Colonic mucosa (tissue), 4 donors: ENCODE measurements at regions not wholly inside any gene's neighbourhood (a gene's known extent, or its start where the extent isn't known, plus 50 kb on each side); places are given as distances from the start of the nearest gene placed in this dataset.

ENCODE experiments used
- DNase-seq: peaks from one replicate; pipeline ENCODE4 v3.0.0-alpha.2; 2020
- H3K27ac ChIP-seq: fragments of 200-600 bp; one replicate; pipeline ENCODE4 v1.8.0; 2021
- H3K27me3 ChIP-seq: fragments of 200-600 bp; one replicate; pipeline ENCODE4 v1.8.0; 2021
- H3K36me3 ChIP-seq: fragments of 200-600 bp; one replicate; pipeline ENCODE4 v1.8.0; 2021
- H3K4me1 ChIP-seq: fragments of 200-600 bp; one replicate; pipeline ENCODE4 v1.8.0; 2021; ENCODE audit warnings: mild to moderate bottlenecking
- H3K4me3 ChIP-seq: fragments of 200-600 bp; one replicate; pipeline ENCODE4 v1.8.0; 2021
- H3K9ac ChIP-seq, 2 donors: one replicate each; pipeline ENCODE4 v1.7.0; 2013; ENCODE audit warnings: control low read depth in 2 of 2, low read depth in 2 of 2, low read length in 2 of 2
- H3K9me3 ChIP-seq: fragments of 200-600 bp; one replicate; pipeline ENCODE4 v1.8.0; 2021
- intact Hi-C: fragments of 100-400 bp; cut with DNase I; formaldehyde crosslinking; loops from one replicate; pipeline ENCODE4 v1.14.1; 2022
- TF ChIP-seq, protein P1 (sequence below): fragments of 200-600 bp; IDR thresholded peaks from one replicate; pipeline ENCODE4 v1.8.0; 2022; ENCODE audit warnings: antibody characterized with exemption, mild to moderate bottlenecking
- donor health status: healthy.
- donor health status: DM: no; HTN: no; CAD: no.
- donor health status: DM: no; HTN: no; CAD: no.

DNA sequence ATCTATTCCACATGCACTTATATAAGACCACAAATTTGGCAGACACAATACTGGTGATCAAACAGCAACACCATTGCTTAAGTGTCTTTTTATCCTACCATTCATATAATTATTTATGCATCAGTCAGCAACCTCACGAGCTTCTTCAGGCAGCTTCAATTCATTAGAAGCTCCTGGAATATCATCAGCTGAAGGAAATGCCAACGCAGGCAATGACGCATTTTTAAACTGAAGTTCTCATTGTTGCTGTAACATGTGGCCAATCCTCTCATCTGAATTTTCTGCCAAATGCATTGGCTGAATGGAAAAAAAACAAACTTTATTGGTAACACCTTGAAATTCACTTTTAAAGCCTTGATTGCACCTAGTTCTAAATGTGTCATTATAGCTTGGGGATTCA is 376.4 kb upstream of the RGMB start:
- no peaks in the 10 kb centered on the region for H3K4me1 ChIP-seq
- TF ChIP-seq, protein P1, sequence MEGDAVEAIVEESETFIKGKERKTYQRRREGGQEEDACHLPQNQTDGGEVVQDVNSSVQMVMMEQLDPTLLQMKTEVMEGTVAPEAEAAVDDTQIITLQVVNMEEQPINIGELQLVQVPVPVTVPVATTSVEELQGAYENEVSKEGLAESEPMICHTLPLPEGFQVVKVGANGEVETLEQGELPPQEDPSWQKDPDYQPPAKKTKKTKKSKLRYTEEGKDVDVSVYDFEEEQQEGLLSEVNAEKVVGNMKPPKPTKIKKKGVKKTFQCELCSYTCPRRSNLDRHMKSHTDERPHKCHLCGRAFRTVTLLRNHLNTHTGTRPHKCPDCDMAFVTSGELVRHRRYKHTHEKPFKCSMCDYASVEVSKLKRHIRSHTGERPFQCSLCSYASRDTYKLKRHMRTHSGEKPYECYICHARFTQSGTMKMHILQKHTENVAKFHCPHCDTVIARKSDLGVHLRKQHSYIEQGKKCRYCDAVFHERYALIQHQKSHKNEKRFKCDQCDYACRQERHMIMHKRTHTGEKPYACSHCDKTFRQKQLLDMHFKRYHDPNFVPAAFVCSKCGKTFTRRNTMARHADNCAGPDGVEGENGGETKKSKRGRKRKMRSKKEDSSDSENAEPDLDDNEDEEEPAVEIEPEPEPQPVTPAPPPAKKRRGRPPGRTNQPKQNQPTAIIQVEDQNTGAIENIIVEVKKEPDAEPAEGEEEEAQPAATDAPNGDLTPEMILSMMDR = no peak
- no peaks in the 10 kb centered on the region for H3K27me3 ChIP-seq
- H3K36me3 ChIP-seq = no peaks in the 10 kb centered on the region
- H3K27ac ChIP-seq = no peak overlapping the region
- DNase-seq = no peak
- H3K9ac ChIP-seq = no peak overlapping the region
- intact Hi-C loops = no loop called here
- H3K9me3 ChIP-seq = no peaks in the 10 kb centered on the region
- no peak overlapping the region for H3K4me3 ChIP-seq

DNA sequence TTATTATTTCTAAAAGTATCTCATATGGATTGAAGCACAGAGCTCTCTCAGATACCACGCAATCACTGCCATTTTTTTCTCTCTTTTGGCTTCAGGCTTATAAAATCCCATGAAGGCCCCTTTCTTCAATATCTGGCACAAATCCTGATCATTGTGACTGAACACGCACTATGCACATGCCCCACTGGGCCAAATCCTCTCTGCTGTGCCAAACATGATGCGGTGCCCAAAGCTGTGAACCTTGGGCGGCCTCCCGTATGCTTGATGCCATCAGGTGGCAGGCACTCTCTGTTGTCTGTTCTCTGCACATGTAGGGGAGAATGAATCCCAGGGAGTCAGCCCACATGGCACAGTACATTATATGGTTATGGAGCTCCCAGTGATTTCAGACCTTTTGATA is 375.0 kb upstream of the RGMB start:
- no peak for DNase-seq
- Histone ChIP-seq H3K4me3 (no peak overlapping the region), H3K27ac (no peak overlapping the region), H3K4me1 (no peaks in the 10 kb centered on the region), H3K9me3 (no peaks in the 10 kb centered on the region), H3K27me3 (no peaks in the 10 kb centered on the region), H3K9ac (no peak overlapping the region), H3K36me3 (no peaks in the 10 kb centered on the region)
- TF ChIP-seq, protein P1 = no peak
- intact Hi-C loops = no loop called here

DNA sequence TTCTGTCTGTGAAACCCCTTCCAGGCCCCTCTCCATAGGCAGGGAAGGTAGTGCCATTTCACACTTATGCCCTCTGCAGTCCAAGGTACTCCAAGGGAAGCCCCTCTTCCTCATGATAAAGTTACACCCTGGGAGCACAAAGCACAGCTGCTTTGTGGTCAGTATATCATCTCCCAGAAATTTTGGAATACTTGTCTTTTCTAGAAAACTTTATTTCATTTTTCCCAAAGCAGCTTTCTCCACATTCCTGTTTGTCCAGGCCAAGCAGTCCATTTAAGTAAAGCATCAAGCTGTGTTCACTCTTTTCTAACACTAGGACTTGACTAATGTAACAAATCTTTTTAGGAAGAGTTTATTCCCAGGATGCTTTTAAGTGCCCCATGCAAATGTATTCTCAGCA is 371.8 kb upstream of the RGMB start:
- TF ChIP-seq, protein P1 = no peak
- Histone ChIP-seq H3K4me3 (no peak overlapping the region), H3K4me1 (no peaks in the 10 kb centered on the region), H3K9ac (no peak overlapping the region), H3K27ac (no peak overlapping the region), H3K36me3 (no peaks in the 10 kb centered on the region), H3K9me3 (no peaks in the 10 kb centered on the region), H3K27me3 (no peaks in the 10 kb centered on the region)
- no peak for DNase-seq
- intact Hi-C loops = no loop called here

DNA sequence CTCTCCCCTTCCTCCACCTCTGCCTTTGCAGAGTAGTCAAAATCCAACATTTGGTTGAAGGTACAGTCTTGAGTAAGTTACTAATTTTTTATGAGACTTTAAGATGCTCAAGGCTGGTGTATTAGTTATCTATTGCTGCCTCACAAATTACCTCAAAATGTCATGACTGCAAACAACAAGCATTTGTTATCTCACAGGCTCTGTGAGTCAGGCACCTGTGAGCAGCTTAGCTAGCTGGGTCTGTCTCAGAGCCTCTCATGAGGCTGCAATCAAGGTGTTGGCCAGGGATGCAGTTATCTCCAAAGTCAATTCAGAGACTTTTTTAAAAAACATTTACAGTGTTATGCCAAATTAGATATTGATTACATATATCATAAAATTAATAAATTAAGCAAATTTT is 371.3 kb upstream of the RGMB start:
- Histone ChIP-seq H3K27me3 (no peaks in the 10 kb centered on the region), H3K27ac (no peak overlapping the region), H3K36me3 (no peaks in the 10 kb centered on the region), H3K4me1 (no peaks in the 10 kb centered on the region), H3K4me3 (no peak overlapping the region), H3K9ac (no peak overlapping the region), H3K9me3 (no peaks in the 10 kb centered on the region)
- intact Hi-C loops = no loop called here
- TF ChIP-seq, protein P1 = no peak
- DNase-seq = no peak

DNA sequence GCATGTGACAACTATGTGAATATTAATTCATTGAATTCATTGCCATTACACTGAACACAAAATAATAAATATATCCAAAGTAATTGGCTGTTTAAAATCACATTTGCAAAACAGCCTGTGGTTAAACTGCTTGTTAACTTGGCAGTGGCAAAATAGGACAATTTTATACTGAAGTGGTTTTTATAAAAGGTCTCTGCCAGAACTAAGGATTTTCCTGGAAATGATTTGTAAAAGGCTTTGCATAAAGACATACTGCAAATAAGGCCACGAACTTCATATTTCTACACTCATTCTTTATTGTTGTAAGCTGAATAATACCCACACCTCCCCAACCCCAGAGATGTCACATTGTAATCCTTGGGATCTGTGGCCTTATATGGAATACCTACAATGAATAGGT is 370.3 kb upstream of the RGMB start:
- Histone ChIP-seq H3K36me3 (no peaks in the 10 kb centered on the region), H3K27me3 (no peaks in the 10 kb centered on the region), H3K4me1 (no peaks in the 10 kb centered on the region), H3K27ac (no peak overlapping the region), H3K9me3 (no peaks in the 10 kb centered on the region), H3K4me3 (no peak overlapping the region), H3K9ac (no peak overlapping the region)
- intact Hi-C loops = no loop called here
- DNase-seq = no peak
- TF ChIP-seq, protein P1 = no peak

DNA sequence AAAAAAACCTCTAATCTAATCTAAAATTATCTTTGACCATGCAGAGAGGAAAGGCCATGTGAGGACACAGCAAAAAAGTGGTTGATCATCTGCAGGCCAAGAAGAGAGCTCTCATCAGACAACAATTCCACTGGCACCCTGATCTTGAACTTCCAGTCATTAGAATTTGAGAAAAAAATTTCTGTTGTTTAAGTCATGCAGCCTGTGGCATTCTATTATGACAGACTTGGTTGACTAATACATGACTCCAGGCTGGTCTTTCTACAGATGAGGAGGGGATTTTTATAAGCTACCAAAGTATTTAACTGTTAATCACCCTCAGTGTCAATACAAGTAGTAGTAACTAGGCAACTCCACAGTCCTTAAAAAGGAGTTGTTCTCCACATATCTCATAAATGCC is 358.5 kb upstream of the RGMB start:
- TF ChIP-seq, protein P1 = no peak
- no peaks in the 10 kb centered on the region for H3K4me1 ChIP-seq
- H3K36me3 ChIP-seq = no peaks in the 10 kb centered on the region
- H3K4me3 ChIP-seq = no peak overlapping the region
- DNase-seq = no peak
- no peaks in the 10 kb centered on the region for H3K9me3 ChIP-seq
- no peak overlapping the region for H3K27ac ChIP-seq
- H3K27me3 ChIP-seq = no peaks in the 10 kb centered on the region
- intact Hi-C loops = no loop called here
- H3K9ac ChIP-seq = no peak overlapping the region
